ENCODE measurements at regions not wholly inside any gene's neighbourhood (a gene's known extent, or its start where the extent isn't known, plus 50 kb on each side); places are given as distances from the start of the nearest gene placed in this dataset.

GRCh38 chrX:125947501-125947900 lies 218.6 kb downstream of the DCAF12L2 start:
- TF ChIP-seq CTCF (conservative IDR thresholded peaks at IDR 0.05 in 1 of 2, IDR thresholded peaks at IDR 0.05 in 1 of 2; ENCODE audit: low read depth in 1 of 2, low read length in 2 of 2) (no peak), EZH2 (IDR thresholded peaks at IDR 0.05; ENCODE audit: low read length, missing control alignments) (no peak)

All from fibroblast of lung (primary cell).